GM12873 (cell line): ENCODE measurements at regions not wholly inside any gene's neighbourhood (a gene's known extent, or its start where the extent isn't known, plus 50 kb on each side); places are given as distances from the start of the nearest gene placed in this dataset.

Experiments
- CTCF ChIP-seq: IDR thresholded peaks from 2 replicates; pipeline ENCODE4 v1.5.1; 2012; ENCODE audit warnings: low read depth, mild to moderate bottlenecking, moderate library complexity, low read length, control low read depth; ENCODE audit not compliant: insufficient read depth; ENCODE audit errors: missing control alignments

- no peak for TF ChIP-seq CTCF
These were observed 232.6 kb upstream of the IPO5 start for GRCh38 chr13:97720896-97721295.

DNA sequence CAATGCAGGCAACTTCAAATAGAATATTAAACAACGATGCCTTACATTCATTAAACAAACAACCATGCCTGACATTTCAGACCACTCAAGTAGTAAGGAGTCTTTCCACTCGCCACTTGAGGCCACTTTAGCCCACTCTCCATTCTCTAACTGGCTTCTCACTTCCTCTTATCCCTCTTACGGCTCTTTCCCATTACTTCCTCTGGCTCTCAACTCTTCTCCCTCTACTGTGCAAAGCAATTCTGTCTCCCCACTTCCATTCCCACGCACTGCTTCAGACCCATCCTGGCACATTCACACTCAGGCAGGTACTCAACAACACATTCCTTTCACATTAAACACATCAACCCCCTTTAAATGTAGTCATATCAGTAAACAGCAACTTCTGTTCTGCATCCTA, 229.8 kb upstream of the IPO5 start:
- no peak for TF ChIP-seq CTCF

DNA sequence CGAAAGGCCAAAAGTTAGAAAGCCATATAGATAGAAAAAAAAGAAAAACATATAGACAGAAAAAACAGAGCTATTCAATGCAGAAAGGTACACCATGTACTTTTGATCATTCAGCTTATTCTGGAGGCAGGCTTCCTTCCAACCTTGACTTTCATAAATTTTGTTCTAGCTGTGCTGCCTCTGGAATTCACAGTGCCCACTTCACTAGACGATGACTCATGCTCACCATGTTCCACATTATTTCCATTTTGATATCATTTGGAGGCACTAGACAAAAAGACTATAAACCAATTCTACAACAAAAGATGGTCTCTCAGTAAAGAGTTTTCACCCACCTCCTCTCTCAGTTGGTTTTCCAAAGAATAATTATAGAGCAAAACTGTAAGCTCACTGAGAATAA, 229.0 kb upstream of the IPO5 start:
- no peak for TF ChIP-seq CTCF

DNA sequence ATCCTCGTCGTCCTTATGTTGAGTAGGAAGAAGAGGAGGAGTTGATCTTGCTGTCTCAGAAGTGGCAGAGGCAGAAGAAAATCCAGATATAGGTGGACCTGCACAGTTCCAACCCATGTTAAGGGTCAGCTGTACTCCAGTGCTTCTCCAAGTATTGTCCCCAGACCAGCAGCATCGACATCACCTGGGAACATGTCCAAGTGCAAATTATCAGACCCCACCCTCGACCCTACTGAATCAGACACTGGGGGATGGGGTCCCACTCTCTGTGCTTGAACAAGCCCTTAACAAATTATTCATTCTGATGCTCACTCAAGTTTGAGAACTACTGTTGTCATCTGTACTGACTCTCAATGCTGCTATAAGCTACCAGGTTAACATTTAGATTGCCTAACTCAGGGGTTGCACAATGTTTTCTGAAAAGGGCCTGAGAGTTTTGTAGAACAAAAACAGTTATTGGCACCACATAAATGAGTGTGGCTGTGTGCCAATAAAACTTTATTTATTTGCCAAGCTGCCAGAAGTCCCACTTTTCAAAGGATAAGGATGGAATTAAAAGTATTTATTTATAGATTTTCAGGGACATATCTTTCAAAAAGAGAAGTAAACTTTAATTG, 226.7 kb upstream of the IPO5 start:
- TF ChIP-seq CTCF = no peak

DNA sequence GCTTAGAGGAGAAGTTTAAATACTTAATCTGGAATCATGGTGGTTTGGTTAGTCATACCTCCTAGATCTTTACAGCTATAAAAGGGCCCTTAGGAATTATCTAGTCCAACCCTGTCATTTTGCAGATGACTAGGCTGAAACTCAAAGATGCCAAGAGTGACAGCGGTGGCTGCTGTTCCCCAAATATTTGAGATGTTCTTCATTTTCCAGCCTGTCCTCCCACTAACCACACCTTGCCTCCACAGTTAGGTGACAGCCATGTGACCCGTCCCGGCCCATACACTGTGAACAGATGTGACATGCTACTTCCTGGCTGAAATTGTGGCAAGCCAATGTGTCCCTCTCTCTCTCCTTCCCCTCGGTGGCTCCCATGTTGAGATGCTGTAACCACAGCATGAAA, 225.5 kb upstream of the IPO5 start:
- no peak for TF ChIP-seq CTCF

DNA sequence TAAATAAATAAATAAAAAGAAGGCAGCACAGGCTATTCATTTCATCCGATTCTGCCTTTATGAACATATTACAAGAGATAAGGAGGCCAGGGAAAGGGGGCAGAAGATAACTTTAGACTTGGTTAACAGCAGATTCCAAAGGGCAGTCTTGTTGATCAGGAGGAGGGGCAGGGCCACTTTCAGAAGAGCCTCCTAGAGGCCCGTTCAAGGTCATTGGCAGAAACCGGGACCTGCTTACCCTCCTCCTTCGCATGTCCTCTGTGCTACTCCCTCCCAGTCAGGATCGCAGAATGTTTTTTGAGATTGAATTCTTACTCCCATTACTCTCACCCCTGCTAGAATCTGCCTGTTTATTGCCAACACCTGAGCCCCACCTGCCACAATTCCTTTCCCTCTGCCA, 217.0 kb upstream of the IPO5 start:
- no peak for TF ChIP-seq CTCF

GRCh38 chr13:97742084-97742483, 211.4 kb upstream of the IPO5 start:
- TF ChIP-seq CTCF = no peak
